Fibroblast of the aortic adventitia (primary cell): ENCODE measurements at regions not wholly inside any gene's neighbourhood (a gene's known extent, or its start where the extent isn't known, plus 50 kb on each side); places are given as distances from the start of the nearest gene placed in this dataset.
A peak's percentile ranks its signal among the peaks of the same experiment; 100 is the strongest.
"Not testable (repeated sequence)": the region's sequence is repeated elsewhere in the genome, so short reads cannot be mapped to it uniquely, and the experiment has no call there.

ENCODE experiments used
- DNase-seq: peaks from one replicate; pipeline ENCODE4 v3.0.0-alpha.2; 2010; ENCODE audit warnings: low read depth
- H3K4me3 ChIP-seq: 2 replicates; pipeline ENCODE4 v1.5.1; 2011; ENCODE audit warnings: low read depth, mild to moderate bottlenecking, control low read depth, low read length, moderate library complexity
- TF ChIP-seq, protein P1 (sequence below): IDR thresholded peaks from 2 replicates; pipeline ENCODE4 v1.5.1; 2011; ENCODE audit warnings: mild to moderate bottlenecking, low read length, control low read depth, inconsistent platforms; ENCODE audit not compliant: insufficient read depth

GRCh38 chr12:131573631-131574394, 137.1 kb upstream of the SFSWAP start:
- TF ChIP-seq, protein P1, sequence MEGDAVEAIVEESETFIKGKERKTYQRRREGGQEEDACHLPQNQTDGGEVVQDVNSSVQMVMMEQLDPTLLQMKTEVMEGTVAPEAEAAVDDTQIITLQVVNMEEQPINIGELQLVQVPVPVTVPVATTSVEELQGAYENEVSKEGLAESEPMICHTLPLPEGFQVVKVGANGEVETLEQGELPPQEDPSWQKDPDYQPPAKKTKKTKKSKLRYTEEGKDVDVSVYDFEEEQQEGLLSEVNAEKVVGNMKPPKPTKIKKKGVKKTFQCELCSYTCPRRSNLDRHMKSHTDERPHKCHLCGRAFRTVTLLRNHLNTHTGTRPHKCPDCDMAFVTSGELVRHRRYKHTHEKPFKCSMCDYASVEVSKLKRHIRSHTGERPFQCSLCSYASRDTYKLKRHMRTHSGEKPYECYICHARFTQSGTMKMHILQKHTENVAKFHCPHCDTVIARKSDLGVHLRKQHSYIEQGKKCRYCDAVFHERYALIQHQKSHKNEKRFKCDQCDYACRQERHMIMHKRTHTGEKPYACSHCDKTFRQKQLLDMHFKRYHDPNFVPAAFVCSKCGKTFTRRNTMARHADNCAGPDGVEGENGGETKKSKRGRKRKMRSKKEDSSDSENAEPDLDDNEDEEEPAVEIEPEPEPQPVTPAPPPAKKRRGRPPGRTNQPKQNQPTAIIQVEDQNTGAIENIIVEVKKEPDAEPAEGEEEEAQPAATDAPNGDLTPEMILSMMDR, result no peak
- DNase-seq, result no peak
- no peak overlapping the region for H3K4me3 ChIP-seq

GRCh38 chr12:131574395-131574771, 136.5 kb upstream of the SFSWAP start:
- no peak overlapping the region for H3K4me3 ChIP-seq
- TF ChIP-seq, protein P1, result no peak
- no peak for DNase-seq

- no peak overlapping the region for H3K4me3 ChIP-seq
- DNase-seq, result no peak
- TF ChIP-seq, protein P1, result no peak
Observed at GRCh38 chr12:131575371-131575770, 135.5 kb upstream of the SFSWAP start.

DNA sequence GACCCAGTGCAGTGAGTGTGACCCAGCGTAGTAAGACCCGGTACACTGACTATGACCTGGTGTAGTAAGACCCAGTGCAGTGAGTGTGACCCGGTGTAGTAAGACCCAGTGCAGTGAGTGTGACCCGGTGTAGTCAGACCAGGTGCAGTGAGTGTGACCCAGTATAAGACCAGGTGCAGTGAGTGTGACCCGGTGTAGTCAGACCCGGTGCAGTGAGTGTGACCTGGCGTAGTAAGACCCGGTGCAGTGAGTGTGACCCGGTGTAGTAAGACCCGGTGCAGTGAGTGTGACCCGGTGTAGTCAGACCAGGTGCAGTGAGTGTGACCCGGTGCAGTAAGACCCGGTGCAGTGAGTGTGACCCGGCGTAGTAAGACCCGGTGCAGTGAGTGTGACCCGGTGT, 134.2 kb upstream of the SFSWAP start:
- peak; percentile 14 for DNase-seq
- H3K4me3 ChIP-seq, result not testable (repeated sequence)

GRCh38 chr12:131577766-131578165, 133.1 kb upstream of the SFSWAP start:
- TF ChIP-seq, protein P1, result no peak
- H3K4me3 ChIP-seq, result no peak overlapping the region
- no peak for DNase-seq

- TF ChIP-seq, protein P1, result no peak
- DNase-seq, result no peak
- H3K4me3 ChIP-seq, result no peak overlapping the region
Observed at GRCh38 chr12:131578828-131579470, 131.9 kb upstream of the SFSWAP start.

- no peak for DNase-seq
- TF ChIP-seq, protein P1, result no peak
- no peak overlapping the region for H3K4me3 ChIP-seq
Observed at GRCh38 chr12:131583090-131583712, 127.7 kb upstream of the SFSWAP start.
